ENCODE measurements at regions not wholly inside any gene's neighbourhood (a gene's known extent, or its start where the extent isn't known, plus 50 kb on each side); places are given as distances from the start of the nearest gene placed in this dataset.

DNA sequence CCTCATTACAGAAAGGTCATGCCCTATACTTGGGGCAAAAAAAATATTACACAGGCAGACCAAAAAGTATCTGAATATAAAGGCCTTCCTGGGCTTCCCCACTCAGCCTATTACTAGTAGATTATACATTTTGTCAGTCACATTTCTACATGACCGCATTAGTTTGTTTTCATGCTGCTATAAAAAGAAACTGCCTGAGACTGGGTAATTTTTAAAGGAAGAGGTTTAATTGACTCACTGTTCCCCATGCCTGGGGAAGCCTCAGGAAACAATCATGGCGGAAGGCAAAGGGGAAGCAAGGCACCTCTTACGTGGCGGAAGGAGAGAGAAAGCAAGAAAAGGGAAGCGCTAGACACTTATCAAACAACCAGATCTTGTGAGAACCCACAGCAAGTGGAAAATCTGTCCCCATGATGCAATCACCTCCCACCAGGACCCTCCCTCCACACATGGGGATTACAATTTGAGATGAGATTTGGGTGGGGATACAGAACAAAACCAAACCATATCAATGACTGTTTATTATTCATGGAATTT, 1312.0 kb downstream of the PCDH7 start:
- Mint-ChIP-seq H3K4me3 (no peak overlapping the region), H3K4me1 (no peaks in the 10 kb centered on the region), H3K27ac (no peak overlapping the region), H3K36me3 (ENCODE audit: low read depth) (no peaks in the 10 kb centered on the region), H3K27me3 (no peaks in the 10 kb centered on the region)
- ATAC-seq (no peak), DNase-seq (no peak)
- H3K9me3 ChIP-seq (ENCODE audit: control insufficient read depth, low read length, poor library complexity, severe bottlenecking), result peaks cover 3% of the 10 kb centered on the region

DNA sequence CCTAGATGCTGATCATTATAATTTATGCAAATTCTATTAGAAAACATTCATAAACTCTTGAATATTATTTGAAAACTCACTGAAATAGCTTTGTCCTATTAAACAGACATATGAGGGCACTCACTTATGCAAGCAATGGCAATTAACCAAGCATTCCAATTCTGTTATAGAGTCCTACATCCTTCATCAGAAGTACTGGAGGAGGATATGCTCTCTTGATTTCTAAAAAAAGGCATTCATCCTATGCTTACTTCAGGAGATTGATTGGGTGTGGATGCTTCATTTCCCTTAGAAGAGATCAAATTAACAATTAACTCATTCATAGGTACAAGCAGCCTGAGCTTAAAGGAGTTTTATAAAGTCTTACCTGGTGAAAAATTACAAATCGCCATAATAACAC, 1317.2 kb downstream of the PCDH7 start:
- no peaks in the 10 kb centered on the region for H3K4me1 Mint-ChIP-seq
- no peak overlapping the region for H3K4me3 Mint-ChIP-seq
- no peaks in the 10 kb centered on the region for H3K9me3 ChIP-seq (ENCODE audit: control insufficient read depth, low read length, poor library complexity, severe bottlenecking)
- H3K27ac Mint-ChIP-seq, result no peak overlapping the region
- DNase-seq, result no peak
- ATAC-seq, result no peak
- no peaks in the 10 kb centered on the region for H3K36me3 Mint-ChIP-seq (ENCODE audit: low read depth)
- H3K27me3 Mint-ChIP-seq, result no peaks in the 10 kb centered on the region

DNA sequence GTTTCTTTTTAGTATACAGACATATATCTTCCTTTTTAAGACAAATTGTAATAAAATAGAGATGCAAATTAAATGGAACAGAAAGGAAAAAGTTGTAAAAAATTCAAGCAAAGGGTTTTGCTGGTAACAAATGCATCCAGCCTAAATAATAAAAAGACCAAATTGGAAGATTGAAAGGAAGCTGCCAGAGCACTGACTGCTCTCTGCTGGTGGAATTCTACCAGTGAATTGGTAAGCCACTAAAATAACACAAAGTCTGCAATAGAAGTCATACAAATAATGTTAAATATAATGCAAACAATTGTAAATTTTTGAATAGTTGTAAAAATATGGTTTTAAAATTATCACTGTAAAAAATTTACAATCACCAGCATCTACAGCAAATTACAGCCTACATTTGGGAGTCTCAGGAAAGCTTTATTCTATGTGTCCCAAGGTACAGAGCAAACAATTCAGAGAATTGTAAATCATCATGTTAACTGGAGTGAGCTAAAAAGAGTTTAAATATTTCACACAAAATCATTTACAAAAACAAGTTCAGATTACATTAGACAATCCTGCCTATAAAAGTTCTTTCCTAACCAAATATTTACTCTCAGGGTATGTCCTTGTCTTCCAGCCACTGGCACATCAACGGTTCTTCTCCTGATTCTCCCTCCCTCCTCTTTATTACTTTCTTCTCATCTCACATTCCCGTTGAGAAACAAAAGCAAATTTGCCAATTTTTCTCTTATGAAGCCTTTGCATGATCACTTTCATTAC, 1322.5 kb downstream of the PCDH7 start:
- H3K9me3 ChIP-seq (ENCODE audit: control insufficient read depth, low read length, poor library complexity, severe bottlenecking), result no peaks in the 10 kb centered on the region
- Mint-ChIP-seq H3K27me3 (no peaks in the 10 kb centered on the region), H3K36me3 (ENCODE audit: low read depth) (no peaks in the 10 kb centered on the region), H3K4me1 (no peaks in the 10 kb centered on the region), H3K4me3 (no peak overlapping the region), H3K27ac (no peak overlapping the region)
- ATAC-seq (no peak), DNase-seq (no peak)

DNA sequence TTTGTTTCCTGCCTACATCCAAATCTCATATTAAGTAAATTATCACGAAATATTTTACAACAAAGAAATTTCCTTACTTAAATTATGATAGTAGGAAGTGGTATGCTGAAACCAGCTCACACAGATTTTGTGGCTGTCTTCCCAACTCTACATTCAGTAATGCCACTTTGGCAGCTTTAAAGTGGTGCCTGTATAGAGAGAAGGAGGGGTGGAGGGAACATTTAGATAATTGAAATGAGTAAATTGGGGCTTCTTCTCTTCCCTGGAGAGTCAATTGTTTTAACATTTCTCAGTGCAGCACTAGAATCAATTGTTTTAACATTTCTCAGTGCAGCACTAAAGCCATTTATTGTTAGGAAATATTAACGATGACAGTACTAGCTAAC, 1323.1 kb downstream of the PCDH7 start:
- Mint-ChIP-seq H3K36me3 (ENCODE audit: low read depth) (no peaks in the 10 kb centered on the region), H3K27me3 (no peaks in the 10 kb centered on the region), H3K4me3 (no peak overlapping the region), H3K4me1 (no peaks in the 10 kb centered on the region), H3K27ac (no peak overlapping the region)
- no peak for ATAC-seq
- H3K9me3 ChIP-seq (ENCODE audit: control insufficient read depth, low read length, poor library complexity, severe bottlenecking), result no peaks in the 10 kb centered on the region
- DNase-seq, result no peak

DNA sequence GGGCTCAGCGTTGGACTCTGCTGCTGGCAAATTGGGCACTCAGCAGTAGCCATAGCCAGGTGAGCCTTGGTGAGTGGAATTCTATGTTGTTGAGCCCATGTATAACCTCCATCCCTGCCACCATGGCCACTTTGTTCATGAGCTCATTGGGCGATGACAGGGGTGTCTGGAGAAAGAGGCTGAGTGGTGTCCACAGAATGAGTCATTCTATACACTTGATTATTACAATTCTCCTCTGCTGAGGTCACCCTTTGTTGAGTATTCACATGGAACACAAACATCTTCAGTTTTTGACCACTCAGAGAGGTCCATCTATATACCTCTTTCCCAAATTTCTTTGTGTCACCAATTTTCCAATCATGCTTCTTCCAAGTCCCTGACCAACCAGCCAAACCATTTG, 1341.7 kb downstream of the PCDH7 start:
- no peaks in the 10 kb centered on the region for H3K27me3 Mint-ChIP-seq
- no peak for DNase-seq
- H3K9me3 ChIP-seq (ENCODE audit: control insufficient read depth, low read length, poor library complexity, severe bottlenecking), result no peaks in the 10 kb centered on the region
- no peaks in the 10 kb centered on the region for H3K36me3 Mint-ChIP-seq (ENCODE audit: low read depth)
- no peak overlapping the region for H3K4me3 Mint-ChIP-seq
- no peak for ATAC-seq
- no peaks in the 10 kb centered on the region for H3K4me1 Mint-ChIP-seq
- no peak overlapping the region for H3K27ac Mint-ChIP-seq

DNA sequence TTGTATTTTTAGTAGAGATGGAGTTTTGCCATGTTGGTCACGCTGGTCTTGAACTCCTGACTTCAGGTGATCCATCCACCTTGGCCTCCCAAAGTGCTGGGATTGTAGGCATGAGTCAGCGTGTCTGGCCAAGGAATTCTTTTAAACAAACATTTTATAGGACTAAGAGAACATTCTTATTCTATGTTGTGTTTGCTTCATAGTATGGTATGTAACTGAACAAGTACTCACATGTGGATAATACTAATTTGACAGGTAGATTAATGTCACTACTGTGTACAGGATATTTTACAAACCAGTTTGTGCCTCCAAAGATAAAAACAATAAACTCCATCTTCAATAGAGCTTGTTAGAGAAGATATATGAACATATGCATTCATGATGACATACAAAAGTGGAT, 1353.4 kb downstream of the PCDH7 start:
- no peaks in the 10 kb centered on the region for H3K4me1 Mint-ChIP-seq

DNA sequence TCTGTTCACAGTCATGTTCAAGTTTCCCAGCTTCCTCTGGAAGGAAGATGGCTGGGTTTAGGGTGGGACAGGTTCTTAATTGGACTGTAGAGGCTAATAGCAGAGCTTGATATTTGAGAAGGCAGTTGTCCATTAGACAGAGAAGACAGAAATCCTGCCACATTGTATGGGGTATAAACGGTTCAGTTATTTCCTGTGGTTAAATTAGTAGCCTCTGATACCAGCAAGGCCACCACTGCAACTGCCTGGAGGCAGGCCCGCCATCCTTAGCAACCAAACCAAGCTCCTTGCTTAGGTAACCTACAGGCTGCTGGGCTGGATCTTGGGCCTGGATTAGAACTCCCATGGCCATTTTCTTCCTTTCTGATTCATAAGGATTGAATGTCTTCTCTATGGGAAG, 1367.0 kb downstream of the PCDH7 start:
- peaks cover 2% of the 10 kb centered on the region for H3K9me3 ChIP-seq (ENCODE audit: control insufficient read depth, low read length, poor library complexity, severe bottlenecking)
- peaks cover 2% of the 10 kb centered on the region for H3K36me3 Mint-ChIP-seq (ENCODE audit: low read depth)
- H3K27me3 Mint-ChIP-seq, result no peaks in the 10 kb centered on the region
- H3K4me1 Mint-ChIP-seq, result no peaks in the 10 kb centered on the region
- ATAC-seq, result no peak
- DNase-seq, result no peak
- no peak overlapping the region for H3K4me3 Mint-ChIP-seq
- H3K27ac Mint-ChIP-seq, result no peak overlapping the region

More for the DNA sequence above, 1353.4 kb downstream of the PCDH7 start:
- H3K36me3 Mint-ChIP-seq (ENCODE audit: low read depth), result no peaks in the 10 kb centered on the region
- H3K27me3 Mint-ChIP-seq, result no peaks in the 10 kb centered on the region
- H3K9me3 ChIP-seq (ENCODE audit: control insufficient read depth, low read length, poor library complexity, severe bottlenecking), result no peaks in the 10 kb centered on the region
- no peak overlapping the region for H3K27ac Mint-ChIP-seq
- ATAC-seq (no peak), DNase-seq (no peak)
- H3K4me3 Mint-ChIP-seq, result no peak overlapping the region

DNA sequence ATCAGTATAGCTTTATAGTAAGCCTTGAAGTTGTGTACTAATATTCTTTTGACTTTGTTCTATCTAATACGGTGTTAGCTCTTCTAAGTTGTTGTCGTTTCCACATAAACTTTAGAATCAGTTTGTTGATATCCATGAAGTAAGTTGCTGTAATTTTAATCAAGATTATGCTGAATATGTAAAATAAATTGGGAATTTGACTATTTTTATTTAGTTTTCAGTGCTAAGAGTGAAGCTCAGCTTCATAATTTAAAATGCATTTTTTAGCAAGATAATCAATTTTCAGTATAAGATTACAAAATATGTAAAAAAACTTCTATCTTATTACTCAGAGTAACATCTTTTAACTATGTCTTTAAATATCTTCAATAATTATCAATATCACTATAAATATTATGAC, 1374.8 kb downstream of the PCDH7 start:
- DNase-seq (no peak), ATAC-seq (no peak)
- Mint-ChIP-seq H3K36me3 (ENCODE audit: low read depth) (peaks cover 2% of the 10 kb centered on the region), H3K27me3 (no peaks in the 10 kb centered on the region), H3K4me3 (no peak overlapping the region), H3K27ac (no peak overlapping the region), H3K4me1 (no peaks in the 10 kb centered on the region)
- no peaks in the 10 kb centered on the region for H3K9me3 ChIP-seq (ENCODE audit: control insufficient read depth, low read length, poor library complexity, severe bottlenecking)

DNA sequence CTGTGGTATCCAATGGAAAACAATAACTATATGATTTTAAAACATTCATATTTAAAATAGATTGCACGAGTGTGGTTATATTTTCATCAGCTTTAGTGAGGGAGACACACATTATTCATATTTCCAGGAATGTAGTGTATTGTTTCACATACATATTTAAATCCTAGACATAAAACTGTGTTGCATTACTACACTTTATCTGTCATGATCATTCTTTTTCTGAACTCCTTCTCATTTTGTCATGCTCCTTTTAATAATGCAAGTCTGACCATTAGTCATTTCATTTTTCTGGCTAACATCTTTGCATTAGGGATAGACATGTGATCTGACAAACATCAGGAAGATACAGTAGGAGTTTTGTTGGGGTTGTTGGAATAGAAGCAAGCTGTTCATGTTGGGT, 1382.7 kb downstream of the PCDH7 start:
- ATAC-seq (no peak), DNase-seq (no peak)
- H3K27ac Mint-ChIP-seq, result no peak overlapping the region
- no peaks in the 10 kb centered on the region for H3K36me3 Mint-ChIP-seq (ENCODE audit: low read depth)
- H3K4me1 Mint-ChIP-seq, result no peaks in the 10 kb centered on the region
- H3K9me3 ChIP-seq (ENCODE audit: control insufficient read depth, low read length, poor library complexity, severe bottlenecking), result no peaks in the 10 kb centered on the region
- H3K27me3 Mint-ChIP-seq, result no peaks in the 10 kb centered on the region
- no peak overlapping the region for H3K4me3 Mint-ChIP-seq

DNA sequence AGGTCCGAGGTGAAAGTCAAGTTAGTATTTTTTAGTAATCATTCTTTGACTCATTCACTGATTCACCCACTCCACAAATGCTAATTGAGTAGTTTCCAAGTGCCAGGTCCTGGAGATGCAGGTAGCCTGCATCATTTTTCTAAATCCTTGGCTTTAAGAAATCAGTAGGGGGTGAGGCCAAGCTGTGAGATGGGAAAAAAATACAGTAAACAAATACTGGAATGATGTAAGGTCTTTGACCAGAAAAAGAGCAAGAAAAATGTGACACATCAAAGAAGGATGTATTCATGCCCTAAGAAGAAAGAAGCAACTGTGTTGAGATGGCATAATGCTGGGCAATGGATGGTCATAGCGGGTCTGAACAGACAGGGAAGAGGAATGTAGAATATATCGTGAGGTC, 1386.6 kb downstream of the PCDH7 start:
- Mint-ChIP-seq H3K27ac (no peak overlapping the region), H3K4me1 (no peaks in the 10 kb centered on the region), H3K4me3 (no peak overlapping the region), H3K36me3 (ENCODE audit: low read depth) (no peaks in the 10 kb centered on the region), H3K27me3 (no peaks in the 10 kb centered on the region)
- no peak for DNase-seq
- no peaks in the 10 kb centered on the region for H3K9me3 ChIP-seq (ENCODE audit: control insufficient read depth, low read length, poor library complexity, severe bottlenecking)
- no peak for ATAC-seq

DNA sequence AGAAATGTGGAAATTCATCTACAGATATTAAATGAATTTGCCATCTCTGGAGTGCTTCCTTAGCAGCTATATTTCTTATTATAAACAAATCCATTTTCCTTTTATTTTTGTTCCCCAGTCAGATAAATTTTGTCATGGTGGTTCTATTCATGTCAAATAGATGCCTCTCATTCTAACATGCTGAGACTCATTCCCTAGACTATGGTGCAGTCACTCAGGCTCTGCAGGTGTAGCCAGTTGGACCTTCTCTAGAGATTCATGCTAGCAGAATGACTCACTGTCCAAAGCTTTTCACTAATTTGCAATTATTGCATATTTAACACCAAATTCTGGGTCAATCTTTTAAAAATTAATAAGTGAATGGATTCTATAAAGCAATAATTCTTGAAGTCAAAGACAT, 1392.7 kb downstream of the PCDH7 start:
- Mint-ChIP-seq H3K4me1 (no peaks in the 10 kb centered on the region), H3K4me3 (no peak overlapping the region), H3K36me3 (ENCODE audit: low read depth) (no peaks in the 10 kb centered on the region), H3K27me3 (no peaks in the 10 kb centered on the region), H3K27ac (no peak overlapping the region)
- no peaks in the 10 kb centered on the region for H3K9me3 ChIP-seq (ENCODE audit: control insufficient read depth, low read length, poor library complexity, severe bottlenecking)
- DNase-seq (no peak), ATAC-seq (no peak)

DNA sequence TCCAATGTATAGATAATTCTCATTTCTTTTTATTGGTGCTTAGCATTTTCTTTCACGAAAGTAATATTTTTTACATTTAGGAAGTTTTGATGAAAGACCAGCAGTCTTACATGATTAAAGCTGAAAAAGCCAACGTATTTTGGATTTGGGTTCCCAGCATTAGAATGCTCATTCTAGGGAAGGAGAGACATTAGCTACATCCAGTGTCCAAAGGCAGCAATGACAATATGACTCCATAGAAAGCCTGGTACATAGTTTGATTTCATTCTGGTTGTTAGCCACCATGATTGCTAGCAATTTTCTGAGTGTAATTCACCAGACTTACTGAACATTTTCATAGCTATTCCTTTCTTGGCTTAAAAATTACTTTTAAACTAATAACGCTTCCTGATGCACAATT, 1397.5 kb downstream of the PCDH7 start:
- no peak overlapping the region for H3K4me3 Mint-ChIP-seq
- H3K9me3 ChIP-seq (ENCODE audit: control insufficient read depth, low read length, poor library complexity, severe bottlenecking), result no peaks in the 10 kb centered on the region
- no peaks in the 10 kb centered on the region for H3K4me1 Mint-ChIP-seq
- DNase-seq, result no peak
- ATAC-seq, result no peak
- no peaks in the 10 kb centered on the region for H3K27me3 Mint-ChIP-seq
- H3K36me3 Mint-ChIP-seq (ENCODE audit: low read depth), result no peaks in the 10 kb centered on the region
- no peak overlapping the region for H3K27ac Mint-ChIP-seq

DNA sequence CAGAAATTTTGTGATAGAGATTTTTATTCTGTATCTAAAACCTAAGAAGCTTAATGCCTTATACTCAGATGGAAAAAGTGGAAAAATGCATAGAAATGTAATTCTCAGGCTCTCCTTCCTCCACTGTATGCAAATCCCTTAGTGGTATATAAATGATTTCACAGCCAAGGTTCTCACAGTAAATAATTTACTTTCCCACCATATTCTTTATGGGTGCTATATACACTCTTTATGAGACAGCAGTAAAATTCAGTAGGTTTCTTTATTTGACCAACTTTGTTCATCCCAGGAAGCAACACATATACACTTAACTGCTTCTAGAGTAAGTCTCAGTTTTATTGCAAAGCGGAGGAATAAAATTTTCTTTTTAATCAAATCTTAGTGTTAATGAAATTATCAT, 1399.7 kb downstream of the PCDH7 start:
- no peak for ATAC-seq

DNA sequence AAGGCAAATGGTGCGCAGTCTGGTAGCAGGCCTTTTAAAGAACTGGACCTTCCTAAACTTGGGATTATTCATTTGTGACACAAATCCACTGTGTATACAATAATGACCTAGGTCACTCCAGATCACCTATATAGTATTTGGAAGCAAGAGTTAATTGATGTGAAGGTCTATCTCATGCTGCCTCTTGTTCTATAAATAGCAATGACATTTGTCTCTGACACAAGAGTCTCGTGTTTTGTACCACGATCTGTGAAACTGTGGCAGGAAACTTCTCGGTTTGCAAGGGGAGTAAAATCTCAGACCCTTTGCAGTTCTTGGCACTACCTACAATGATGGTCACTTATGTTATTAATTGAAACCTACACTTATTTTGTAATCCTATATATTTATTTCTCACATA, 1408.4 kb downstream of the PCDH7 start:
- Mint-ChIP-seq H3K4me3 (no peak overlapping the region), H3K4me1 (no peaks in the 10 kb centered on the region), H3K27ac (no peak overlapping the region), H3K27me3 (no peaks in the 10 kb centered on the region), H3K36me3 (ENCODE audit: low read depth) (no peaks in the 10 kb centered on the region)
- no peak for ATAC-seq
- H3K9me3 ChIP-seq (ENCODE audit: control insufficient read depth, low read length, poor library complexity, severe bottlenecking), result no peaks in the 10 kb centered on the region
- no peak for DNase-seq

More for the DNA sequence above, 1399.7 kb downstream of the PCDH7 start:
- Mint-ChIP-seq H3K4me1 (no peaks in the 10 kb centered on the region), H3K27ac (no peak overlapping the region), H3K27me3 (no peaks in the 10 kb centered on the region), H3K36me3 (ENCODE audit: low read depth) (no peaks in the 10 kb centered on the region), H3K4me3 (no peak overlapping the region)
- H3K9me3 ChIP-seq (ENCODE audit: control insufficient read depth, low read length, poor library complexity, severe bottlenecking), result no peaks in the 10 kb centered on the region
- no peak for DNase-seq

Measured in T-helper 17 cell (primary cell).